Activated gamma-delta T cell treated with Interleukin-2 at 50 U/mL for 16 hours (primary cell): ENCODE measurements at regions not wholly inside any gene's neighbourhood (a gene's known extent, or its start where the extent isn't known, plus 50 kb on each side); places are given as distances from the start of the nearest gene placed in this dataset.

Experiments
- DNase-seq: peaks from one replicate; pipeline ENCODE4 v3.0.0-alpha.2; 2020

GRCh38 chr5:107325866-107326265 is 344.9 kb downstream of the EFNA5 start:
- no peak for DNase-seq

- no peak for DNase-seq
These were observed 345.9 kb downstream of the EFNA5 start for GRCh38 chr5:107324809-107325208.

- DNase-seq = no peak
These were observed 346.7 kb downstream of the EFNA5 start for GRCh38 chr5:107324071-107324470.

GRCh38 chr5:107323536-107323935 is 347.2 kb downstream of the EFNA5 start:
- DNase-seq = no peak

GRCh38 chr5:107322936-107323335 is 347.8 kb downstream of the EFNA5 start:
- no peak for DNase-seq

- no peak for DNase-seq
These were observed 348.8 kb downstream of the EFNA5 start for GRCh38 chr5:107321906-107322305.

GRCh38 chr5:107320846-107321245 is 349.9 kb downstream of the EFNA5 start:
- DNase-seq = no peak

GRCh38 chr5:107320376-107320775 is 350.4 kb downstream of the EFNA5 start:
- no peak for DNase-seq

- DNase-seq = no peak
These were observed 350.8 kb downstream of the EFNA5 start for GRCh38 chr5:107319901-107320300.

GRCh38 chr5:107314330-107314729 is 356.4 kb downstream of the EFNA5 start:
- no peak for DNase-seq

GRCh38 chr5:107313921-107314320 is 356.8 kb downstream of the EFNA5 start:
- DNase-seq = no peak

- DNase-seq = no peak
These were observed 357.6 kb downstream of the EFNA5 start for GRCh38 chr5:107313098-107313497.

GRCh38 chr5:107310181-107310580 is 360.6 kb downstream of the EFNA5 start:
- DNase-seq = no peak

GRCh38 chr5:107306594-107306993 is 364.1 kb downstream of the EFNA5 start:
- DNase-seq = no peak

GRCh38 chr5:107306002-107306401 is 364.7 kb downstream of the EFNA5 start:
- DNase-seq = no peak

- DNase-seq = no peak
These were observed 366.1 kb downstream of the EFNA5 start for GRCh38 chr5:107304684-107305083.

GRCh38 chr5:107303171-107303968 is 367.4 kb downstream of the EFNA5 start:
- no peak for DNase-seq

- no peak for DNase-seq
These were observed 368.3 kb downstream of the EFNA5 start for GRCh38 chr5:107302441-107302840.

- no peak for DNase-seq
These were observed 368.7 kb downstream of the EFNA5 start for GRCh38 chr5:107301999-107302398.

- DNase-seq = no peak
These were observed 369.9 kb downstream of the EFNA5 start for GRCh38 chr5:107300721-107301327.

- no peak for DNase-seq
These were observed 374.2 kb downstream of the EFNA5 start for GRCh38 chr5:107296572-107296971.

- DNase-seq = no peak
These were observed 374.8 kb downstream of the EFNA5 start for GRCh38 chr5:107295914-107296313.

GRCh38 chr5:107294669-107295068 is 376.1 kb downstream of the EFNA5 start:
- no peak for DNase-seq

- no peak for DNase-seq
These were observed 376.6 kb downstream of the EFNA5 start for GRCh38 chr5:107294211-107294550.
